ENCODE measurements at regions not wholly inside any gene's neighbourhood (a gene's known extent, or its start where the extent isn't known, plus 50 kb on each side); places are given as distances from the start of the nearest gene placed in this dataset.
"Not testable (repeated sequence)": the region's sequence is repeated elsewhere in the genome, so short reads cannot be mapped to it uniquely, and the experiment has no call there.

DNA sequence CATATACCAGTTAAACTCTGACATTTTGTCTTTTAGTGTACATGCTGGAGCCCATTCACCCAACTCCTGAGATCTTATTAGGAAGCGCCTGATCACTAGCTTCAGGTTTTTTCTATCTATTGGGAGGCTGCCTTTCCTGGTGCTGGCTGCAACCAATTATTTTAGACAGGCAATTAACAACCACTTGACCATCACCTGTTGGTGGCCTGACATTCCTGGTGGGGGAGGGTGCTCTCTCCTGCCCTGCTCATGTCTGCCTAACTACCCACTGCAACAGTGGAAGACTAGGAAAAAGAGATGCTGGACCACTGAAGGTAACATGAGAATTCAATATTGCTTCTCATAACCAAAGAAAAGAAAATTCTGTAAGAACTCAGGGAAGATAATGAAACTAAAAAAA lies 190.3 kb upstream of the GRM3 start:
- WGBS, 2 donors (ENCODE audit: low coverage in 1 of 2), result 67 to 100% methylated on average over 1 of the region's 1 CpG
- no peaks in the 10 kb centered on the region for H3K4me1 ChIP-seq
- in situ Hi-C loops (cut with MboI; ENCODE audit: low pct_ligation_motif_present in 1 of 4, low pct_unique_long_range_greater_than_20kb in 1 of 4, low sequenced_read_pairs in 3 of 4), result loop anchor here in 3 of 4 donors (25.0 kb wide), 1 partner anchor 566 kb away; no protein-coding TSS in a partner anchor

DNA sequence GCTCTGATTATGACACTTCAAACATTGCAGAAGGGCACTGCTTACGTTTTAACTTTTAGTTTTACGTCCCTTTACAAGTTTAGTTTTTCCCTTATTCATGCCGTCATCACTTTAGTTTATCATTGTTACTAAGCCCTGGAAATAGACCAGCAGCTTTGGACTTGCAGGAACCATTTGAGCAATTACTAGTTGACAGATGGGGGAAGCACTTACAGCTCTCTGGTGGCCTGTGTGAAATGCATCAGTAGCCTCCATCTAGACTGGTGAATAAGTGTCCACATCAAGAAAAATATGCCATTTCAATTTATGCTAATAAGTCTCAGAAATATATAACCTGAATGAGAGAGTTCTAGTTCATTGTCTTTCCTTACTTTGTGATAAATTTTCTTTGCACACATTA lies 194.9 kb upstream of the GRM3 start:
- intact Hi-C loops (cut with DNase I; ENCODE audit: low total_unique reads) (no loop called here), in situ Hi-C loops (cut with MboI; ENCODE audit: low pct_ligation_motif_present in 1 of 4, low pct_unique_long_range_greater_than_20kb in 1 of 4, low sequenced_read_pairs in 3 of 4) (no loop called here)
- TF ChIP-seq EP300 (IDR thresholded peaks at IDR 0.05; ENCODE audit: low read depth) (no peak), POLR2A (IDR thresholded peaks at IDR 0.05) (no peak), POLR2AphosphoS5 (IDR thresholded peaks at IDR 0.05) (no peak)
- TF ChIP-seq, protein P1, sequence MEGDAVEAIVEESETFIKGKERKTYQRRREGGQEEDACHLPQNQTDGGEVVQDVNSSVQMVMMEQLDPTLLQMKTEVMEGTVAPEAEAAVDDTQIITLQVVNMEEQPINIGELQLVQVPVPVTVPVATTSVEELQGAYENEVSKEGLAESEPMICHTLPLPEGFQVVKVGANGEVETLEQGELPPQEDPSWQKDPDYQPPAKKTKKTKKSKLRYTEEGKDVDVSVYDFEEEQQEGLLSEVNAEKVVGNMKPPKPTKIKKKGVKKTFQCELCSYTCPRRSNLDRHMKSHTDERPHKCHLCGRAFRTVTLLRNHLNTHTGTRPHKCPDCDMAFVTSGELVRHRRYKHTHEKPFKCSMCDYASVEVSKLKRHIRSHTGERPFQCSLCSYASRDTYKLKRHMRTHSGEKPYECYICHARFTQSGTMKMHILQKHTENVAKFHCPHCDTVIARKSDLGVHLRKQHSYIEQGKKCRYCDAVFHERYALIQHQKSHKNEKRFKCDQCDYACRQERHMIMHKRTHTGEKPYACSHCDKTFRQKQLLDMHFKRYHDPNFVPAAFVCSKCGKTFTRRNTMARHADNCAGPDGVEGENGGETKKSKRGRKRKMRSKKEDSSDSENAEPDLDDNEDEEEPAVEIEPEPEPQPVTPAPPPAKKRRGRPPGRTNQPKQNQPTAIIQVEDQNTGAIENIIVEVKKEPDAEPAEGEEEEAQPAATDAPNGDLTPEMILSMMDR (IDR thresholded peaks at IDR 0.05), result no peak
- Histone ChIP-seq H3K4me3 (no peak overlapping the region), H3K4me1 (no peaks in the 10 kb centered on the region), H3K36me3 (no peaks in the 10 kb centered on the region), H3K9me3 (no peaks in the 10 kb centered on the region), H3K27ac (no peak overlapping the region), H3K27me3 (no peaks in the 10 kb centered on the region)
- 53 to 57% methylated on average over 3 of the region's 3 CpGs for whole genome bisulfite sequencing, 2 donors (ENCODE audit: low coverage in 1 of 2)
- DNase-seq, result no peak

More for the DNA sequence above, 190.3 kb upstream of the GRM3 start:
- no peak for DNase-seq
- TF ChIP-seq, protein P1 (IDR thresholded peaks at IDR 0.05), result no peak
- TF ChIP-seq POLR2AphosphoS5 (IDR thresholded peaks at IDR 0.05) (no peak), POLR2A (IDR thresholded peaks at IDR 0.05) (no peak), EP300 (IDR thresholded peaks at IDR 0.05; ENCODE audit: low read depth) (no peak)
- H3K4me3 ChIP-seq, result no peak overlapping the region
- no peak overlapping the region for H3K27ac ChIP-seq
- no peaks in the 10 kb centered on the region for H3K36me3 ChIP-seq
- H3K9me3 ChIP-seq, result no peaks in the 10 kb centered on the region
- intact Hi-C loops (cut with DNase I; ENCODE audit: low total_unique reads), result no loop called here
- no peaks in the 10 kb centered on the region for H3K27me3 ChIP-seq

DNA sequence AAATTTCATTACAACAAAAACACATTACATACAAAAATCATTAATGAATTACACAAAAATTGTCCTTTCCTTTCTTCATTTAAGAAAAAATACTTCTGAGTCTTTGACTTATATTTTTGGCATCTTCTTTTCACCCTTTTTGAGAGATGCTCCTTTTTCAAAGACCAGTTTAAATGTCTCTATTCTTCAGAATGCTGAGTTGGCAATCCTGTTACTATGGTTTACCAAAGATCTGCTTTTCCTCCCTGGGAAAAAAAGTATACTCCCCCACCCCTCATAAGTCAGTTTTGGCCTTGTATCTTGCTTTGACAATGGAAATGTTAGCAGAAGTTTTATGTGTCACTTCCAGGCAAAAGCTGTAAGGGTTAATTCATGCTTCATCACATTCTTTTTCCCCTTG lies 198.4 kb upstream of the GRM3 start:
- no peak for DNase-seq
- Histone ChIP-seq H3K4me1 (no peaks in the 10 kb centered on the region), H3K27ac (no peak overlapping the region), H3K36me3 (no peaks in the 10 kb centered on the region), H3K4me3 (no peak overlapping the region), H3K9me3 (no peaks in the 10 kb centered on the region), H3K27me3 (no peaks in the 10 kb centered on the region)
- TF ChIP-seq POLR2AphosphoS5 (IDR thresholded peaks at IDR 0.05), result no peak
- no peak for TF ChIP-seq POLR2A (IDR thresholded peaks at IDR 0.05)
- TF ChIP-seq, protein P1 (IDR thresholded peaks at IDR 0.05), result no peak
- no peak for TF ChIP-seq EP300 (IDR thresholded peaks at IDR 0.05; ENCODE audit: low read depth)
- intact Hi-C loops (cut with DNase I; ENCODE audit: low total_unique reads) (no loop called here), in situ Hi-C loops (cut with MboI; ENCODE audit: low pct_ligation_motif_present in 1 of 4, low pct_unique_long_range_greater_than_20kb in 1 of 4, low sequenced_read_pairs in 3 of 4) (no loop called here)

DNA sequence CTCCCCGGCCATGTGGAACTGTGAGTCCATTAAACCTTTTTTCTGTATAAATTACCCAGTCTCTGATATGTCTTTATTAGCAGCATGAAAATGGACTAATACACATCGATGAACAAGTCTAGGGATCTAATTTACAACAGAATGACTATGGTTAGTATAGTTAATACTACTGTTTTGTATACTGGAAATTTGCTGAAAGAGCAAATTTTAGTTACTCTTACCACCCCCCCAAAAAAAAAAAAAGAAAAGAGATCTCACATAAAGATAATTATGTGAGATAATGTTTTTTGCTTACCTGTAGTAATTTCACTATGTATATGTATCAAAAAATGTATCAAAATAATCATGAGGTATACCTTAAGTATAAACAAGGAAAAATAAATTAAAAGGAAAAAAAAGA lies 199.5 kb upstream of the GRM3 start:
- H3K36me3 ChIP-seq, result no peaks in the 10 kb centered on the region
- intact Hi-C loops (cut with DNase I; ENCODE audit: low total_unique reads) (no loop called here), in situ Hi-C loops (cut with MboI; ENCODE audit: low pct_ligation_motif_present in 1 of 4, low pct_unique_long_range_greater_than_20kb in 1 of 4, low sequenced_read_pairs in 3 of 4) (no loop called here)
- DNase-seq, result no peak
- no peaks in the 10 kb centered on the region for H3K4me1 ChIP-seq
- TF ChIP-seq, protein P1 (IDR thresholded peaks at IDR 0.05), result no peak
- TF ChIP-seq POLR2A (IDR thresholded peaks at IDR 0.05) (no peak), POLR2AphosphoS5 (IDR thresholded peaks at IDR 0.05) (no peak), EP300 (IDR thresholded peaks at IDR 0.05; ENCODE audit: low read depth) (no peak)
- H3K9me3 ChIP-seq, result no peaks in the 10 kb centered on the region
- WGBS, 2 donors (ENCODE audit: low coverage in 1 of 2), result 83 to 88% methylated on average over 2 of the region's 2 CpGs
- no peaks in the 10 kb centered on the region for H3K27me3 ChIP-seq
- H3K27ac ChIP-seq, result no peak overlapping the region
- no peak overlapping the region for H3K4me3 ChIP-seq

DNA sequence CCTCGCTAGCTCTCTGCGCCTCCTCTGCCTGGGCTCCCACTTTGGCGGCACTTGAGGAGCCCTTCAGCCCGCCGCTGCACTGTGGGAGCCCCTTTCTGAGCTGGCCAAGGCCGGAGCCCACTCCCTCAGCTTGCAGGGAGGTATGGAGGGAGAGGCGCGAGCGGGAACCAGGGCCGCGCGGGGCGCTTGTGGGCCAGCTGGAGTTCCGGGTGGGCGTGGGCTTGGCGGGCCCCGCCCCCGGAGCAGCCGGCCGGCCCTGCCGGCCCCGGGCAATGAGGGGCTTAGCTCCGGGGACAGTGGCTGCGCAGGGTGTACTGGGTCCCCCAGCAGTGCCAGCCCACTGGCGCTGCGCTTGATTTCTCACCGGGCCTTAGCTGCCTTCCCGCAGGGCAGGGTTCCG lies 203.3 kb upstream of the GRM3 start:
- intact Hi-C loops (cut with DNase I; ENCODE audit: low total_unique reads); H3K36me3 ChIP-seq; H3K27ac ChIP-seq; DNase-seq; in situ Hi-C loops (cut with MboI; ENCODE audit: low pct_ligation_motif_present in 1 of 4, low pct_unique_long_range_greater_than_20kb in 1 of 4, low sequenced_read_pairs in 3 of 4); H3K27me3 ChIP-seq; H3K9me3 ChIP-seq; H3K4me1 ChIP-seq; H3K4me3 ChIP-seq: not testable (repeated sequence)
- 93% methylated on average over 26 of the region's 29 CpGs; no CpG with 5 or more reads in 1 of the 2 donors for WGBS, 2 donors (ENCODE audit: low coverage in 1 of 2)
